Dedifferentiated amniotic fluid mesenchymal stem cell (primary cell): ENCODE measurements at regions not wholly inside any gene's neighbourhood (a gene's known extent, or its start where the extent isn't known, plus 50 kb on each side); places are given as distances from the start of the nearest gene placed in this dataset.

Experiments
- DNase-seq: peaks from one replicate; pipeline ENCODE4 v3.0.0-alpha.2; 2016; ENCODE audit errors: extremely low spot score

DNA sequence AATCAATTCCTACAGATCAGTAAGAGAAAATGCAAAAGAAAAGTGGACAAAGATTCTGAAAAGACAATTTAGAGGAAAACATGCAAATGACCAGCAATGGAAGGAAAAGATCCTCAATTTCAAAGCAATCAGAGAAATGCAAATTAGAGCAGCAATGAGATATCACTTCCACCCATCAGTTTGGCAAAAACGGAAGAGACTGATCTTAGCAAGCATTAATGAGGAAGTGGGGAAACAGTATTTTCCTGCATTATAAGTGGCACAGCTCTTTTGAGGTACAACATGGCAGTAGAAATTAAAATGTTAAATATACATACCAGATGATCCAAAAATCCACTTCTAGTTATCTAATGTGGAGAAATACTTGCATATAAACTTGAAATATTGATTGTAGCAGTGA, 69.1 kb upstream of the SLC7A1 start:
- no peak for DNase-seq

DNA sequence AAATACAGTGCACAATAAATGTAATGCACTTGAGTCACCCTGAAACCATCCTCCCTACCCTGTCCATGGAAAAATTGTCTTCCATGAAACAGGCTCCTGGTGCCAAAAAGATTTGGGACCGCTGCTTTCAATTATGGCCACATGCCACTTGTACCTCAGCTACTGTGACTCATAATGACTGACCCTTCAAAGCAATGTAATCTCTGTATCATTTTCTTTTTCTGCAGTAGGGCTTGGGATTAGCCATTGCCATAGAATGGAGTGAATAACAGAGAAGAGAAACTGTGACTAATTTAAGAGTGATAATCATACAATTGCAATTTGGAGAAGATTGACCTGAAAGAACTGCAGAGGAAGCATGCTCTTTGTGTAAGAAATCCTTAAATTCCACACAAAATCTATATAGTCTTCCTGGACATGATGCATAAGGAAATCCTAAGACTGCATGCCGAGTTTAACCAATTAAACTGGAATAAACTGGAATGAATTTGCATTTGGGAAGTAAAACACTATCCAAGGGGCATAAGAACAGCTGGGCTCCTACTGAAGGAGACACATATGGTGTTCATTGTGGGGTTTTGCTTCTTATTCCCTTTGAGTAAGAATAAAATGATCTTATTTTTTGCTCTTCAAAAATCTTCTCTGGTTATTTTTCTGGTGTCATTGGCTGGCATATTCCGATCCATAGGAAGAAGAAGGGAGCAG, 59.5 kb upstream of the SLC7A1 start:
- DNase-seq = peak; percentile 36

DNA sequence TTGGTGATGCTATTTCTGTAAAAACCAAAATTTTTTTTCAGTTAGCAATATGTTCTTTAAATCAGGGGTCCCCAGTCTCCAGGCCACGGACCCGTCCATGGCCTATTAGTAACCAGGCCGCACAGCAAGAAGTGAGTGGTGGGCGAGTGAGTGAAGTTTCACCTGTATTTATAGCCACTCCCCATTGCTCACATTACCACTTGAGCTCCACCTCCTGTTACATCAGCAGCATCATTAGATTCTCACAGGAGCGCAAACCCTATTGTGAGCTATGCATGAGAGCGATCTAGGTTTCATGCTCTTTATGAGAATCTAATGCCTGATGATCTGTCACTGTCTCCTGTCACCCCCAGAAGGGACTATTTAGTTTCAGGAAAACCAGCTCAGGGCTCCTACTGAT, 58.9 kb upstream of the SLC7A1 start:
- DNase-seq = no peak

DNA sequence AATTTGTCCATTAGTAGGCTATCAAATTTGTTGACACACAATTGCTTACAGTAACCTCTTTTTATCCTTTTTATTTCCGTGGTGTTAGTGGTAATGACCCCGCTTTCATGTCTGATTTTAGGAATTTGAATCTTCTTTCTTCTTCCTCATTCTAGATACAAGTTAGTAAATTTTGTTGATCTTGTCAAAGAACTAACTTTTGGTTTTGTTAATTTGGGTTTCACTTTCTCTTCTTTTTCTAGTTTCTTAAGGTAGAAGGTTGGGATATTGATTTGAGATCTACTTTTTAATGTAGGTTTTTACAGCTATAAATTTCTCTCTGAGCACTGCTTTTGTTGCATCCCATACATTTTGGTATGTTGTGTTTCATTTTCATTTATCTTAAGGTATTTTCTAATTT, 53.3 kb upstream of the SLC7A1 start:
- no peak for DNase-seq
